ENCODE measurements at regions not wholly inside any gene's neighbourhood (a gene's known extent, or its start where the extent isn't known, plus 50 kb on each side); places are given as distances from the start of the nearest gene placed in this dataset.

DNA sequence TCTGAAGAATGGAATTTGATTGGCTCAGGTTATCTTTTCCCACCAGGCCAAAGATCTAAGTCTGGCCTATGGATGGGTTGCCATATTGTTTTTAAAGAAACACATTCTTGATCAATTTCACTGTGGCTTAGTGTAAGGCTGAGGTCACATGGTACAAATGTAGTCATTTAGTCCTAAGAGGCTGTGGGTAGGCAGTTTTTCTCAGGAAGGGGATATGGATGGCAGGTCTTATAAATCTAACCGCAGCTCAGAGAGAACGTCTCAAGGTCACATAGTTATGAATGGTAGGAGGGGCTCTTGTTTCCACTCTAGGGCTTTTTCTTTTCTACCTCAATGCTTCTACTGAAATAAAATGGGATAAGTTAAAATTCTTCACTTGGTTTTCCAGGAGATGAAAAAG is 128.6 kb upstream of the ACTBL2 start:
- Histone ChIP-seq H3K4me1 (ENCODE audit: control insufficient read depth in 4 of 4, insufficient read depth in 4 of 4, low read length in 3 of 4) (no peaks in the 10 kb centered on the region), H3K27me3 (ENCODE audit: control insufficient read depth in 4 of 4, insufficient read depth in 4 of 4, low read length in 3 of 4) (no peaks in the 10 kb centered on the region), H3K36me3 (ENCODE audit: control insufficient read depth in 4 of 4, insufficient read depth in 3 of 4, low read depth in 1 of 4, low read length in 3 of 4) (no peaks in the 10 kb centered on the region), H3K9me3 (ENCODE audit: control insufficient read depth in 4 of 4, low read length in 3 of 4) (no peaks in the 10 kb centered on the region), H3K4me3 (ENCODE audit: low read depth in 1 of 3, low read length in 3 of 3) (no peak overlapping the region), H3K9ac (ENCODE audit: low read depth in 1 of 2, low read length in 2 of 2) (no peak overlapping the region), H3K27ac (ENCODE audit: low read depth in 1 of 2, low read length in 2 of 2) (no peak overlapping the region)
- TF ChIP-seq EGR1 (IDR thresholded peaks at IDR 0.05; ENCODE audit: low read depth in 2 of 2) (no peak), GABPA (IDR thresholded peaks at IDR 0.05 in 1 of 2, conservative IDR thresholded peaks at IDR 0.05 in 1 of 2) (no peak), HNF4G (IDR thresholded peaks at IDR 0.05) (no peak), JUND (IDR thresholded peaks at IDR 0.05) (no peak), RXRA (IDR thresholded peaks at IDR 0.05) (no peak), HNF4A (conservative IDR thresholded peaks at IDR 0.05) (no peak), FOXA2 (IDR thresholded peaks at IDR 0.05) (no peak), SP1 (IDR thresholded peaks at IDR 0.05) (no peak), FOXA1 (IDR thresholded peaks at IDR 0.05) (no peak), YY1 (IDR thresholded peaks at IDR 0.05) (no peak), TAF1 (conservative IDR thresholded peaks at IDR 0.05) (no peak), RAD21 (IDR thresholded peaks at IDR 0.05) (no peak), NR2F2 (IDR thresholded peaks at IDR 0.05) (no peak)
- TF ChIP-seq, protein P1, sequence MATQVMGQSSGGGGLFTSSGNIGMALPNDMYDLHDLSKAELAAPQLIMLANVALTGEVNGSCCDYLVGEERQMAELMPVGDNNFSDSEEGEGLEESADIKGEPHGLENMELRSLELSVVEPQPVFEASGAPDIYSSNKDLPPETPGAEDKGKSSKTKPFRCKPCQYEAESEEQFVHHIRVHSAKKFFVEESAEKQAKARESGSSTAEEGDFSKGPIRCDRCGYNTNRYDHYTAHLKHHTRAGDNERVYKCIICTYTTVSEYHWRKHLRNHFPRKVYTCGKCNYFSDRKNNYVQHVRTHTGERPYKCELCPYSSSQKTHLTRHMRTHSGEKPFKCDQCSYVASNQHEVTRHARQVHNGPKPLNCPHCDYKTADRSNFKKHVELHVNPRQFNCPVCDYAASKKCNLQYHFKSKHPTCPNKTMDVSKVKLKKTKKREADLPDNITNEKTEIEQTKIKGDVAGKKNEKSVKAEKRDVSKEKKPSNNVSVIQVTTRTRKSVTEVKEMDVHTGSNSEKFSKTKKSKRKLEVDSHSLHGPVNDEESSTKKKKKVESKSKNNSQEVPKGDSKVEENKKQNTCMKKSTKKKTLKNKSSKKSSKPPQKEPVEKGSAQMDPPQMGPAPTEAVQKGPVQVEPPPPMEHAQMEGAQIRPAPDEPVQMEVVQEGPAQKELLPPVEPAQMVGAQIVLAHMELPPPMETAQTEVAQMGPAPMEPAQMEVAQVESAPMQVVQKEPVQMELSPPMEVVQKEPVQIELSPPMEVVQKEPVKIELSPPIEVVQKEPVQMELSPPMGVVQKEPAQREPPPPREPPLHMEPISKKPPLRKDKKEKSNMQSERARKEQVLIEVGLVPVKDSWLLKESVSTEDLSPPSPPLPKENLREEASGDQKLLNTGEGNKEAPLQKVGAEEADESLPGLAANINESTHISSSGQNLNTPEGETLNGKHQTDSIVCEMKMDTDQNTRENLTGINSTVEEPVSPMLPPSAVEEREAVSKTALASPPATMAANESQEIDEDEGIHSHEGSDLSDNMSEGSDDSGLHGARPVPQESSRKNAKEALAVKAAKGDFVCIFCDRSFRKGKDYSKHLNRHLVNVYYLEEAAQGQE (IDR thresholded peaks at IDR 0.05), result no peak
- TF ChIP-seq, protein P2, sequence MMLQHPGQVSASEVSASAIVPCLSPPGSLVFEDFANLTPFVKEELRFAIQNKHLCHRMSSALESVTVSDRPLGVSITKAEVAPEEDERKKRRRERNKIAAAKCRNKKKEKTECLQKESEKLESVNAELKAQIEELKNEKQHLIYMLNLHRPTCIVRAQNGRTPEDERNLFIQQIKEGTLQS (IDR thresholded peaks at IDR 0.05), result no peak
- TF ChIP-seq, protein P3, sequence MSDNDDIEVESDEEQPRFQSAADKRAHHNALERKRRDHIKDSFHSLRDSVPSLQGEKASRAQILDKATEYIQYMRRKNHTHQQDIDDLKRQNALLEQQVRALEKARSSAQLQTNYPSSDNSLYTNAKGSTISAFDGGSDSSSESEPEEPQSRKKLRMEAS (IDR thresholded peaks at IDR 0.05), result no peak
- TF ChIP-seq, protein P4, sequence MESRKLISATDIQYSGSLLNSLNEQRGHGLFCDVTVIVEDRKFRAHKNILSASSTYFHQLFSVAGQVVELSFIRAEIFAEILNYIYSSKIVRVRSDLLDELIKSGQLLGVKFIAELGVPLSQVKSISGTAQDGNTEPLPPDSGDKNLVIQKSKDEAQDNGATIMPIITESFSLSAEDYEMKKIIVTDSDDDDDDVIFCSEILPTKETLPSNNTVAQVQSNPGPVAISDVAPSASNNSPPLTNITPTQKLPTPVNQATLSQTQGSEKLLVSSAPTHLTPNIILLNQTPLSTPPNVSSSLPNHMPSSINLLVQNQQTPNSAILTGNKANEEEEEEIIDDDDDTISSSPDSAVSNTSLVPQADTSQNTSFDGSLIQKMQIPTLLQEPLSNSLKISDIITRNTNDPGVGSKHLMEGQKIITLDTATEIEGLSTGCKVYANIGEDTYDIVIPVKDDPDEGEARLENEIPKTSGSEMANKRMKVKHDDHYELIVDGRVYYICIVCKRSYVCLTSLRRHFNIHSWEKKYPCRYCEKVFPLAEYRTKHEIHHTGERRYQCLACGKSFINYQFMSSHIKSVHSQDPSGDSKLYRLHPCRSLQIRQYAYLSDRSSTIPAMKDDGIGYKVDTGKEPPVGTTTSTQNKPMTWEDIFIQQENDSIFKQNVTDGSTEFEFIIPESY (IDR thresholded peaks at IDR 0.05), result no peak
- TF ChIP-seq, protein P5, sequence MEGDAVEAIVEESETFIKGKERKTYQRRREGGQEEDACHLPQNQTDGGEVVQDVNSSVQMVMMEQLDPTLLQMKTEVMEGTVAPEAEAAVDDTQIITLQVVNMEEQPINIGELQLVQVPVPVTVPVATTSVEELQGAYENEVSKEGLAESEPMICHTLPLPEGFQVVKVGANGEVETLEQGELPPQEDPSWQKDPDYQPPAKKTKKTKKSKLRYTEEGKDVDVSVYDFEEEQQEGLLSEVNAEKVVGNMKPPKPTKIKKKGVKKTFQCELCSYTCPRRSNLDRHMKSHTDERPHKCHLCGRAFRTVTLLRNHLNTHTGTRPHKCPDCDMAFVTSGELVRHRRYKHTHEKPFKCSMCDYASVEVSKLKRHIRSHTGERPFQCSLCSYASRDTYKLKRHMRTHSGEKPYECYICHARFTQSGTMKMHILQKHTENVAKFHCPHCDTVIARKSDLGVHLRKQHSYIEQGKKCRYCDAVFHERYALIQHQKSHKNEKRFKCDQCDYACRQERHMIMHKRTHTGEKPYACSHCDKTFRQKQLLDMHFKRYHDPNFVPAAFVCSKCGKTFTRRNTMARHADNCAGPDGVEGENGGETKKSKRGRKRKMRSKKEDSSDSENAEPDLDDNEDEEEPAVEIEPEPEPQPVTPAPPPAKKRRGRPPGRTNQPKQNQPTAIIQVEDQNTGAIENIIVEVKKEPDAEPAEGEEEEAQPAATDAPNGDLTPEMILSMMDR (IDR thresholded peaks at IDR 0.05; ENCODE audit: low read depth, low read length, missing input control), result no peak
- WGBS, result 76% methylated on average over 2 of the region's 2 CpGs
- DNase-seq (ENCODE audit: low spot score), result no peak

Measured in liver (tissue), 8 donors.